WTC11 (cell line): ENCODE measurements at regions not wholly inside any gene's neighbourhood (a gene's known extent, or its start where the extent isn't known, plus 50 kb on each side); places are given as distances from the start of the nearest gene placed in this dataset.

ENCODE experiments used
- CBFB ChIP-seq: sonication (generic); formaldehyde crosslinking; IDR thresholded peaks from 2 replicates; pipeline ENCODE4 v1.8.1; 2022; ENCODE audit warnings: mild to moderate bottlenecking, low read depth, missing genetic modification reagents
- CREM ChIP-seq: sonication (generic); formaldehyde crosslinking; IDR thresholded peaks from 2 replicates; pipeline ENCODE4 v1.8.1; 2022; ENCODE audit warnings: mild to moderate bottlenecking, missing genetic modification reagents, moderate library complexity
- FOXK1 ChIP-seq: sonication (generic); formaldehyde crosslinking; IDR thresholded peaks from 2 replicates; pipeline ENCODE4 v1.8.0; 2022; ENCODE audit warnings: mild to moderate bottlenecking, moderate library complexity, missing genetic modification reagents
- GRHL2 ChIP-seq: fragments of 250-450 bp; sonication (Bioruptor Pico); IDR thresholded peaks from 2 replicates; pipeline ENCODE4 v1.8.0; 2022; ENCODE audit warnings: mild to moderate bottlenecking, moderate library complexity; ENCODE audit not compliant: insufficient replicate concordance, severe bottlenecking
- MYBL2 ChIP-seq: sonication (generic); formaldehyde crosslinking; IDR thresholded peaks from 2 replicates; pipeline ENCODE4 v1.8.1; 2023; ENCODE audit warnings: mild to moderate bottlenecking, moderate library complexity, missing genetic modification reagents
- TEAD4 ChIP-seq: sonication (generic); formaldehyde crosslinking; IDR thresholded peaks from 2 replicates; pipeline ENCODE4 v1.8.0; 2022; ENCODE audit warnings: mild to moderate bottlenecking, missing genetic modification reagents
- TP53 ChIP-seq: sonication (generic); formaldehyde crosslinking; IDR thresholded peaks from 2 replicates; pipeline ENCODE4 v1.8.1; 2023; ENCODE audit warnings: mild to moderate bottlenecking, missing genetic modification reagents
- TF ChIP-seq, protein P1 (sequence below): sonication (generic); formaldehyde crosslinking; IDR thresholded peaks from 2 replicates; pipeline ENCODE4 v1.8.1; 2022; ENCODE audit warnings: mild to moderate bottlenecking, moderate library complexity, missing genetic modification reagents
- TF ChIP-seq, protein P2 (sequence below): fragments of 200-600 bp; IDR thresholded peaks from 2 replicates; pipeline ENCODE4 v1.8.0; 2022; ENCODE audit warnings: antibody characterized with exemption
- TF ChIP-seq, protein P3 (sequence below): sonication (generic); formaldehyde crosslinking; IDR thresholded peaks from 2 replicates; pipeline ENCODE4 v1.8.1; 2022; ENCODE audit warnings: mild to moderate bottlenecking, missing genetic modification reagents, moderate library complexity, borderline replicate concordance
- TF ChIP-seq, protein P4 (sequence below): sonication (generic); formaldehyde crosslinking; IDR thresholded peaks from 2 replicates; pipeline ENCODE4 v1.8.0; 2023; ENCODE audit warnings: mild to moderate bottlenecking, missing genetic modification reagents
- TF ChIP-seq, protein P5 (sequence below): sonication (generic); formaldehyde crosslinking; IDR thresholded peaks from 2 replicates; pipeline ENCODE4 v1.8.0; 2022; ENCODE audit warnings: mild to moderate bottlenecking, missing genetic modification reagents

DNA sequence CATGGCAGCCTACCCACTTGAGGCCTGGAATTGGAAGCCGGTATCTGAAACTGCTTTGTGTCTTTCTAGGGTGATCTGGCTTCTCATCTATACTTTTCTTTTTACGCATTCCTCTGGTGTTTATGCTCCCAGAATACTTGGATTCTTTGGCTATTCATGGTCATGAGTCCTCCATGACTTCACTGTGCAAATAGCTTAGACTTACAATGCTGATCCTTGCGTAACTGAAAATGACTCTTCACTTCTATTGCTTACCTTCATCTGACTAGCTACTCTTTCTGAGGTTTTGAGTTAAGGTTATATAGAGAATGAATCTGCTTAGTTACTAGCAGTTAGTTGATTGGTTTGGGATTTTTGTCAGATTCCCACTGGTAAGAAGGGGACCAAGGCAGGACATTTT, 121.7 kb upstream of the NOVA1 start:
- TF ChIP-seq TP53 (CRISPR knock-in tag) (no peak), FOXK1 (CRISPR knock-in tag) (no peak), GRHL2 (CRISPR knock-in tag) (no peak), CBFB (CRISPR knock-in tag) (no peak), CREM (CRISPR knock-in tag) (no peak), MYBL2 (CRISPR knock-in tag) (no peak), TEAD4 (CRISPR knock-in tag) (no peak)
- TF ChIP-seq, protein P1, sequence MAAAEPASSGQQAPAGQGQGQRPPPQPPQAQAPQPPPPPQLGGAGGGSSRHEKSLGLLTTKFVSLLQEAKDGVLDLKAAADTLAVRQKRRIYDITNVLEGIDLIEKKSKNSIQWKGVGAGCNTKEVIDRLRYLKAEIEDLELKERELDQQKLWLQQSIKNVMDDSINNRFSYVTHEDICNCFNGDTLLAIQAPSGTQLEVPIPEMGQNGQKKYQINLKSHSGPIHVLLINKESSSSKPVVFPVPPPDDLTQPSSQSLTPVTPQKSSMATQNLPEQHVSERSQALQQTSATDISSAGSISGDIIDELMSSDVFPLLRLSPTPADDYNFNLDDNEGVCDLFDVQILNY: no peak
- TF ChIP-seq, protein P2, sequence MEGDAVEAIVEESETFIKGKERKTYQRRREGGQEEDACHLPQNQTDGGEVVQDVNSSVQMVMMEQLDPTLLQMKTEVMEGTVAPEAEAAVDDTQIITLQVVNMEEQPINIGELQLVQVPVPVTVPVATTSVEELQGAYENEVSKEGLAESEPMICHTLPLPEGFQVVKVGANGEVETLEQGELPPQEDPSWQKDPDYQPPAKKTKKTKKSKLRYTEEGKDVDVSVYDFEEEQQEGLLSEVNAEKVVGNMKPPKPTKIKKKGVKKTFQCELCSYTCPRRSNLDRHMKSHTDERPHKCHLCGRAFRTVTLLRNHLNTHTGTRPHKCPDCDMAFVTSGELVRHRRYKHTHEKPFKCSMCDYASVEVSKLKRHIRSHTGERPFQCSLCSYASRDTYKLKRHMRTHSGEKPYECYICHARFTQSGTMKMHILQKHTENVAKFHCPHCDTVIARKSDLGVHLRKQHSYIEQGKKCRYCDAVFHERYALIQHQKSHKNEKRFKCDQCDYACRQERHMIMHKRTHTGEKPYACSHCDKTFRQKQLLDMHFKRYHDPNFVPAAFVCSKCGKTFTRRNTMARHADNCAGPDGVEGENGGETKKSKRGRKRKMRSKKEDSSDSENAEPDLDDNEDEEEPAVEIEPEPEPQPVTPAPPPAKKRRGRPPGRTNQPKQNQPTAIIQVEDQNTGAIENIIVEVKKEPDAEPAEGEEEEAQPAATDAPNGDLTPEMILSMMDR: no peak
- TF ChIP-seq, protein P3, sequence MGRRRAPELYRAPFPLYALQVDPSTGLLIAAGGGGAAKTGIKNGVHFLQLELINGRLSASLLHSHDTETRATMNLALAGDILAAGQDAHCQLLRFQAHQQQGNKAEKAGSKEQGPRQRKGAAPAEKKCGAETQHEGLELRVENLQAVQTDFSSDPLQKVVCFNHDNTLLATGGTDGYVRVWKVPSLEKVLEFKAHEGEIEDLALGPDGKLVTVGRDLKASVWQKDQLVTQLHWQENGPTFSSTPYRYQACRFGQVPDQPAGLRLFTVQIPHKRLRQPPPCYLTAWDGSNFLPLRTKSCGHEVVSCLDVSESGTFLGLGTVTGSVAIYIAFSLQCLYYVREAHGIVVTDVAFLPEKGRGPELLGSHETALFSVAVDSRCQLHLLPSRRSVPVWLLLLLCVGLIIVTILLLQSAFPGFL (CRISPR knock-in tag): no peak
- TF ChIP-seq, protein P4, sequence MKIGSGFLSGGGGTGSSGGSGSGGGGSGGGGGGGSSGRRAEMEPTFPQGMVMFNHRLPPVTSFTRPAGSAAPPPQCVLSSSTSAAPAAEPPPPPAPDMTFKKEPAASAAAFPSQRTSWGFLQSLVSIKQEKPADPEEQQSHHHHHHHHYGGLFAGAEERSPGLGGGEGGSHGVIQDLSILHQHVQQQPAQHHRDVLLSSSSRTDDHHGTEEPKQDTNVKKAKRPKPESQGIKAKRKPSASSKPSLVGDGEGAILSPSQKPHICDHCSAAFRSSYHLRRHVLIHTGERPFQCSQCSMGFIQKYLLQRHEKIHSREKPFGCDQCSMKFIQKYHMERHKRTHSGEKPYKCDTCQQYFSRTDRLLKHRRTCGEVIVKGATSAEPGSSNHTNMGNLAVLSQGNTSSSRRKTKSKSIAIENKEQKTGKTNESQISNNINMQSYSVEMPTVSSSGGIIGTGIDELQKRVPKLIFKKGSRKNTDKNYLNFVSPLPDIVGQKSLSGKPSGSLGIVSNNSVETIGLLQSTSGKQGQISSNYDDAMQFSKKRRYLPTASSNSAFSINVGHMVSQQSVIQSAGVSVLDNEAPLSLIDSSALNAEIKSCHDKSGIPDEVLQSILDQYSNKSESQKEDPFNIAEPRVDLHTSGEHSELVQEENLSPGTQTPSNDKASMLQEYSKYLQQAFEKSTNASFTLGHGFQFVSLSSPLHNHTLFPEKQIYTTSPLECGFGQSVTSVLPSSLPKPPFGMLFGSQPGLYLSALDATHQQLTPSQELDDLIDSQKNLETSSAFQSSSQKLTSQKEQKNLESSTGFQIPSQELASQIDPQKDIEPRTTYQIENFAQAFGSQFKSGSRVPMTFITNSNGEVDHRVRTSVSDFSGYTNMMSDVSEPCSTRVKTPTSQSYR: no peak
- TF ChIP-seq, protein P5, sequence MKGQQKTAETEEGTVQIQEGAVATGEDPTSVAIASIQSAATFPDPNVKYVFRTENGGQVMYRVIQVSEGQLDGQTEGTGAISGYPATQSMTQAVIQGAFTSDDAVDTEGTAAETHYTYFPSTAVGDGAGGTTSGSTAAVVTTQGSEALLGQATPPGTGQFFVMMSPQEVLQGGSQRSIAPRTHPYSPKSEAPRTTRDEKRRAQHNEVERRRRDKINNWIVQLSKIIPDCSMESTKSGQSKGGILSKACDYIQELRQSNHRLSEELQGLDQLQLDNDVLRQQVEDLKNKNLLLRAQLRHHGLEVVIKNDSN (CRISPR knock-in tag): no peak
